ENCODE measurements at regions not wholly inside any gene's neighbourhood (a gene's known extent, or its start where the extent isn't known, plus 50 kb on each side); places are given as distances from the start of the nearest gene placed in this dataset.

- Histone ChIP-seq H3K4me2 (no peak overlapping the region), H2AFZ (ENCODE audit: low read depth) (no peak overlapping the region), H3K27ac (no peak overlapping the region), H3K79me2 (ENCODE audit: insufficient read depth, low read depth) (no peaks in the 10 kb centered on the region), H3K9ac (no peak overlapping the region), H3K4me1 (ENCODE audit: low read depth, poor library complexity, severe bottlenecking) (peaks cover 23% of the 10 kb centered on the region), H3K36me3 (ENCODE audit: insufficient read depth) (no peaks in the 10 kb centered on the region), H3K4me3 (IDR thresholded peaks at IDR 0.05; ENCODE audit: insufficient read depth, low read depth, low read length) (no peak overlapping the region), H3K27me3 (ENCODE audit: insufficient read depth, low read depth) (no peaks in the 10 kb centered on the region), H4K20me1 (ENCODE audit: insufficient read depth) (no peaks in the 10 kb centered on the region)
- no peak for TF ChIP-seq CTCF (conservative IDR thresholded peaks at IDR 0.05; ENCODE audit: low read depth, low read length)
Measured at GRCh38 chr12:92036771-92037453, 108.7 kb downstream of the BTG1 start.

DNA sequence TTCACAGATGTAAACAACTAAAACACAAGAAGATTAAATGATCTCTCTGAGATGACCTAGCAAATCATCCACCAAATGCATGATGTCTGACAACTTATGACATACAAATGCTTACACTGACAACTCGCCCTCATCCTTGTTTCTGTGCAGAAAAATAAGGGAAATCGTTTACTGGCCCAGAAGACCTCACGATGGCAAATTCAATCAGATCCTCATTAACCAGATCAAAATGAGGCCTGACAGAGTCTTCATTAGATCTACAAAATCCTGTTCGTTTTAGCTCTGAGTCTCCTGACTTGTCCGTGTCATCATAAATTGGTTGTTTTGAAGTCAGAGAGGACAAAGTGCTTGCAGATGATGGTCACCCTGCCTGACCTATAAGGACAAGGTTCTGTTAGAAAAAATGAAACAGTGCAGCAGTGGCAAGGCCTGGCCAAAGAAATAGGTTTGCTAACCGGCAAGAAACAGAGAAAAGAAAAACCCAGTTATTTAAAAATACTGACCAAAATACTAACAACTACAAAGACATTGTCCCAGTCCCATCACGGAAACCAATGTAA is 109.5 kb downstream of the BTG1 start:
- Histone ChIP-seq H3K4me3 (IDR thresholded peaks at IDR 0.05; ENCODE audit: insufficient read depth, low read depth, low read length) (no peak overlapping the region), H3K27me3 (ENCODE audit: insufficient read depth, low read depth) (no peaks in the 10 kb centered on the region), H3K79me2 (ENCODE audit: insufficient read depth, low read depth) (no peaks in the 10 kb centered on the region), H3K9ac (no peak overlapping the region), H2AFZ (ENCODE audit: low read depth) (no peak overlapping the region), H4K20me1 (ENCODE audit: insufficient read depth) (no peaks in the 10 kb centered on the region), H3K36me3 (ENCODE audit: insufficient read depth) (no peaks in the 10 kb centered on the region), H3K4me1 (ENCODE audit: low read depth, poor library complexity, severe bottlenecking) (peaks cover 23% of the 10 kb centered on the region), H3K4me2 (no peak overlapping the region), H3K27ac (no peak overlapping the region)
- TF ChIP-seq CTCF (conservative IDR thresholded peaks at IDR 0.05; ENCODE audit: low read depth, low read length): no peak

GRCh38 chr12:92035477-92035876 is 110.2 kb downstream of the BTG1 start:
- Histone ChIP-seq H3K27ac (peak overlapping the region; percentile 27; the same call in 1 of the 2 replicates), H3K4me1 (ENCODE audit: low read depth, poor library complexity, severe bottlenecking) (peaks cover 23% of the 10 kb centered on the region), H3K4me2 (peak overlapping the region; percentile 86), H3K36me3 (ENCODE audit: insufficient read depth) (no peaks in the 10 kb centered on the region), H3K79me2 (ENCODE audit: insufficient read depth, low read depth) (no peaks in the 10 kb centered on the region), H3K9ac (no peak overlapping the region), H3K4me3 (IDR thresholded peaks at IDR 0.05; ENCODE audit: insufficient read depth, low read depth, low read length) (no peak overlapping the region), H3K27me3 (ENCODE audit: insufficient read depth, low read depth) (no peaks in the 10 kb centered on the region), H4K20me1 (ENCODE audit: insufficient read depth) (no peaks in the 10 kb centered on the region), H2AFZ (ENCODE audit: low read depth) (no peak overlapping the region)
- no peak for TF ChIP-seq CTCF (conservative IDR thresholded peaks at IDR 0.05; ENCODE audit: low read depth, low read length)

- no peaks in the 10 kb centered on the region for H3K79me2 ChIP-seq (ENCODE audit: insufficient read depth, low read depth)
- peak overlapping the region; percentile 71 for H2AFZ ChIP-seq (ENCODE audit: low read depth)
- no peaks in the 10 kb centered on the region for H4K20me1 ChIP-seq (ENCODE audit: insufficient read depth)
- peak overlapping the region; percentile 27; the same call in 1 of the 2 replicates for H3K27ac ChIP-seq
- no peak for TF ChIP-seq CTCF (conservative IDR thresholded peaks at IDR 0.05; ENCODE audit: low read depth, low read length)
- H3K4me3 ChIP-seq (IDR thresholded peaks at IDR 0.05; ENCODE audit: insufficient read depth, low read depth, low read length): no peak overlapping the region
- H3K36me3 ChIP-seq (ENCODE audit: insufficient read depth): no peaks in the 10 kb centered on the region
- H3K4me2 ChIP-seq: peak overlapping the region; percentile 86
- H3K4me1 ChIP-seq (ENCODE audit: low read depth, poor library complexity, severe bottlenecking): peaks cover 23% of the 10 kb centered on the region
- no peaks in the 10 kb centered on the region for H3K27me3 ChIP-seq (ENCODE audit: insufficient read depth, low read depth)
- peak overlapping the region; percentile 40; the same call in 1 of the 2 replicates for H3K9ac ChIP-seq
Measured at GRCh38 chr12:92034858-92035401, 110.7 kb downstream of the BTG1 start.

Measured in KMS-11 (cell line).